ENCODE measurements at regions not wholly inside any gene's neighbourhood (a gene's known extent, or its start where the extent isn't known, plus 50 kb on each side); places are given as distances from the start of the nearest gene placed in this dataset.

GRCh38 chr3:193943851-193944517, 192.0 kb upstream of the HES1 start:
- TF ChIP-seq GATA2 (IDR thresholded peaks at IDR 0.05; ENCODE audit: low read depth, low read length) (no peak), GATA3 (IDR thresholded peaks at IDR 0.05; ENCODE audit: low read depth, low read length) (no peak)

Measured in SH-SY5Y (cell line).